GM18508 (cell line): ENCODE measurements at regions not wholly inside any gene's neighbourhood (a gene's known extent, or its start where the extent isn't known, plus 50 kb on each side); places are given as distances from the start of the nearest gene placed in this dataset.
"Not testable (repeated sequence)": the region's sequence is repeated elsewhere in the genome, so short reads cannot be mapped to it uniquely, and the experiment has no call there.

Source experiments
- ATAC-seq: cut with Tn5 transposase; IDR thresholded peaks from one replicate; pipeline ENCODE4 v1.9.1; 2021; ENCODE audit warnings: moderate number of reproducible peaks; ENCODE audit not compliant: insufficient read depth, unreplicated experiment

DNA sequence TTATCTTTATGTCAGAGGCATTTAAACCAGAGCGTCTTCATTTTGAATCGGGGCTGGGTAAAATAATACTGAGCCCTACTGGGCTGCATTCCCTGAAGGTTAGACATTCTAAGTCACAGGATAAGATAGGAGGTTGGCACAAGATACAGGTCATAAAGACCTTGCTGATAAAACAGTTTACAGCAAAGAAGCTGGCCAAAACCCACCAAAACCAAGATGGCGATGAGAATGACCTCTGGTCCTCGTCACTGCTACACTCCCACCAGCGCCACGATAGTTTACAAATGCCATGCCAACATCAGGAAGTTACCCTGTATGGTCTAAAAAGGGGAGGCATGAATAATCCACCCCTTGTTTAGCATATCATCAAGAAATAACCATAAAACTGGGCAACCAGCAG lies 110.5 kb upstream of the ZFP64 start:
- ATAC-seq, result not testable (repeated sequence)

GRCh38 chr20:52295556-52295955 lies 104.0 kb upstream of the ZFP64 start:
- ATAC-seq, result no peak

DNA sequence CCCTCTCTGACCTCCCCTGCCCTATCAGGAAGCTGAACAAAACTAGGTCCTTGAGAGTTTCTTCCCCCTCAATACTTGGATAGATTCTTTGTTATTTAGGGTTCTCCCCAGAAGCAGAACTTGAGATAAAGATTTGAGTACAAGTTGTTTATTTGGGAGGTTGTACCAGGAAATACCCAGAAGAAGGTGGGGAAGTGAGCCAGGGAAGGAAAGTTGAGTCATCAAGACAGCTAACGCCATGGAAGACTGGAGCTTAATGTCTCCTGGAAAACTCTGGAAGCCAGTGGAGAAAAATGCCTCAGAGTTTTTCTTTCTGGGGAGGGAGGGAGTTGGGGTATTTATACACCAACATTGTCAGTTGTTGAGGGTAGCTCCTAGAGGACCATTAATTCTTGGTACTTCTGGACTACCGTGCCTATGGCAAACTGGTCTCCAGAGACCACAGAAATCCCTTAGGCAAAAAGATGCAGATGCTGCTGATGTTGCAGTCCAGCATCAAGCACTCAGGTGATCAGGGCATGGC lies 102.6 kb upstream of the ZFP64 start:
- no peak for ATAC-seq

DNA sequence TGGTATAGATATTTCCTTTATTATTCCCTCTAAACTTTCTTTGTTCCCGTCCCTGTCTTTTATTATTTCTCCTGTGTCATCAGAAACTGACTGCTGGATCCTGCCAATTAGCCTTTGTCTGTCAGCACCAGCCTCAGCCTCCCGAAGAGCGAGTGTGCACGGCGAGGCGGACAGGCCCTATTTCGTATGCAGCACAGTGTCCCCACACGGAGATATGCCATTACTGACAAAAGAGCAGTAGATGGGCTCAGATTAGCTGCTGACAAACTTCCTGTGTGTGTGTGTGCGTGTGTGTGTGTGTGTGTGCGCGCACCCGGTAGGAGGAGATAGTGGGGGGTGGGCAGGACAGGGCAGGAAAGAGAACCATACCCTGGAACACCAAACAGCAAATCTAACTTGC lies 99.5 kb upstream of the ZFP64 start:
- ATAC-seq, result no peak

GRCh38 chr20:52290569-52290968 lies 99.0 kb upstream of the ZFP64 start:
- ATAC-seq, result no peak

DNA sequence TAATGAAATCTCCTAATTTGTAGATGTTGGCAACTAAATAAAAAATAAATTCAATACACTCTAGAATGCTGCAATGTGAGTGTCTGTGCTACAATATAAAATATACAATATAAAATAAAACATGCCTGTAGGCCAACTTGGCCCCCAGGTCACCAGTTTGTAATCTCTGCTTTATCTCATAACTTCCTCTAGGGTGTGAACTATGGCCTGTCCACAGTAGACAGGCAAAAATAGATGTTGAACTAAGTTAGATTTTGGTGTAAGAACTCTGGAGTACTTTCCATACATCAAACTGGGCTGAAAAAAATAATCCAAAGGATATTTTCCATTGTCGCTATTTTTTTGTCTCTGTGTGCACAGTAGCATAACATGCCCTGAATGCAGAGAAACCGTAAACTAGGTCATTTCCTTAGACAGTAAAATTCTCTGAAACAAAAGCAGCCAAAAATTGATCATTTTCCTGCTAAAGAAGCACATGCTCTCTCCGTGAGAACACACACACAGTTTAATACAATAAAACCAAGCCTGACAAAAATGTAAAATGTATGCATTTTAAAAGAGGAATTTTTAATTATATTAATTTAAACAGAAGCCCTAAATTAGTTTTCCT lies 98.5 kb upstream of the ZFP64 start:
- ATAC-seq, result no peak

DNA sequence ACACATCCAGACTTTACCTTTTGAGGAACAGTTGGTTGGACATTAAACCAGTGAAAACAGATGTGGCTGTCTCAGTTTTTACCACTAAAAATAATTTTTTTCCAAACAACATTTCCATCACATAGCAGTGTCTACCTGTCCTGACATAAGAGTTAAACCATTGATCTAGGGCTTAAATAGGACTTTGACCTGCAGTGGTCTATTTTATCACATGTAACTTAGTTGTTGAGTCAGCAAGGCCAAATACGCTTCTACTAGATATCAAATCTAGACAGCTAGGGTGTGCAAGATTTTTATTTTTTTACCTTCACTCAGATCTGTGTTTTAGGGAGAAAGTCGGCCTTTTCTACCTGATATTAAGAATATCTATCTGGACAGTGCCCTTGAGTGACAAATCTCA lies 88.8 kb upstream of the ZFP64 start:
- ATAC-seq, result no peak

GRCh38 chr20:52279706-52280105 lies 88.1 kb upstream of the ZFP64 start:
- no peak for ATAC-seq

GRCh38 chr20:52275181-52275691 lies 83.7 kb upstream of the ZFP64 start:
- no peak for ATAC-seq

DNA sequence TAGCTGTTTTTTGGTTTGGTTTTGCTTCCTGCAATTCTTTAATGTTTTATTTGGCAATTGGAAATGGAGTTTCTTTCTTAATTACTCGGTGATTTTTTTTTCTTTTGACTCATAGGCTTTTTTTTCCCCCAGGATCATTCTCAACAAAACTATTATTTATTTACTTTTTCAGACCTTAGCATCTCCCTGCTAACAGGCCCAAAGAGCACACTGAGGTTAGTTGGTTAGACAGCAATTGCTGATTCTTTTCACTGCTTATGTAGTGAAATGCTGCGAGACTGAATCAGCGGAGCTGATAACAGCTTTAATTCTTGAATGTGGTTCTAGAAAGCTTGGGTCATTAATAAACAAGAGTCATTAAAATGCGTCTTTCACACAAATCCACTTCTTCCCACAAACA lies 79.1 kb upstream of the ZFP64 start:
- no peak for ATAC-seq

- no peak for ATAC-seq
These were observed 78.5 kb upstream of the ZFP64 start for GRCh38 chr20:52270001-52270606.

DNA sequence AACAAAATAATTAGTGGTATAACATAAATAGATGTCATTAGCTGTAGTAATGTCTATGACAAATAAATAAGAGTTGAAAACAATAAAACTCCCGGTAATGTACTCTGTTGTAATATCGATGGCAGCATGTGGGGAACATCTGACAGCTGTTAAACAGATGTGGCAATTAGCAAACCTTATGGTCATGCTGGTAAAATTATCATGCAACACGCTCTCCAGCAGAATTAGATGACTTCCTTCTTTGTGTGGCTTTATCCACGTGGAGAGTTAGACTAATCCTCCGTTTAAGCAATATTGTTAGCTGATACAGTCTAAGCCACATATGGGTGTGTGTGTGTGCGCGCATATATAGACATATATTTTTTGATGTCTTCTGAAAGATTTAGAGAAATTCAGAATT lies 77.7 kb upstream of the ZFP64 start:
- no peak for ATAC-seq

- ATAC-seq, result no peak
These were observed 76.7 kb upstream of the ZFP64 start for GRCh38 chr20:52268184-52268749.

DNA sequence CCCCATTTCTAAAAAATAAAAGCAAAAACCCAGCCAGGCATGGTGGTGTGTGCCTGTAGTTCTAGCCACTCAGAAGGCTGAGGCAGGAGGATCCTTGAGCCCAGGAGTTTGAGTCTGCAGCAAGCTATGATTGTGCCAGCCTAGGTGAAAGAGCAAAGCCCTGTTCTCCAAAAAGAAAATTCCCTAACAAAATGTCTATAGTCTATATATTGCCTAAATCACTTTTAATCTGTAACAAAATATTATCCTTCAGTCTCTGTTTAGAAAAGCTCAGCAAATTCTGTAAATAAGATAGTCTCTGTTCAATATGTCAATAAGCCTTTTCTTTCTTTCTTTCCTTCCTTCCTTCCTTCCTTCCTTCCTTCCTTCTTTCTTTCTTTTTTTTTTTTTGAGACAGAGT lies 75.8 kb upstream of the ZFP64 start:
- ATAC-seq, result no peak

GRCh38 chr20:52263757-52264156 lies 72.2 kb upstream of the ZFP64 start:
- ATAC-seq, result no peak

DNA sequence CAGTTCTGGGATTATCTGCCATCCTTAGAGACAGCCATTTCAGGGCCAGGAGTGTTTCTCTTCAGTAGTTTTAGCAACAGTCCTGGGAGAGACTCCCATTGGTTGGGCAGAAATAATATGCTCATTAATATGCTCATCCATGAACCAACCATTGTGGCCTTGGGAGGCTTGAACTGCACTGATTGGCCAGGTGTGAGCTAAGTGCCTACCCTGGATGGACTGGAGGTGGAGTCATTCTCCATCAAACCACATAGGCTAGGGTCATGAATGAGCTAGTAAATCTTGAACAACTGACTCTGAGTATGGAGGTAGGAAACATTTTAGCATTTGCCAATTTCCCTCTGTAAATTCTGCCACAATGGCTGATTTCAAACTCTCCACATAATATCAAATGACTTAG lies 70.2 kb upstream of the ZFP64 start:
- ATAC-seq, result no peak

GRCh38 chr20:52259295-52259694 lies 67.7 kb upstream of the ZFP64 start:
- ATAC-seq, result no peak

DNA sequence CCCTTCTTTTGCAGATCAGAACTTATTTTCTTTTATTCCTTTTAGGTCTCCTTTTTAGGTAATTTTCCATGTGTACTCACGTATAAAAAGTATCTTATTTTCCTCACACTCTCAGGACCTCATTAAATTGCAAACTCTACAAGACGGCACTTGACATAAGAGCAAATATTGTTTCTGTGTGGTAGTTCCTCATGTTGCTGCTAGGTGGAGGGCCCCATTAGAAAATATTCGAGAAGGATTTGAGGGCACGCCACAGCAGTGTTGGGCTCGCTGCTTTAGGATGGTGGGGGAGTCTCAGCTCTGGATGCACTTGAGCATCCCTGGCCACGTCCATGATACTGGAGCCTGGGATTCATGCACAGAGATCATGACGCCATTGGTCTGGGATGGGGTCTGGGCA lies 64.9 kb upstream of the ZFP64 start:
- ATAC-seq, result no peak

DNA sequence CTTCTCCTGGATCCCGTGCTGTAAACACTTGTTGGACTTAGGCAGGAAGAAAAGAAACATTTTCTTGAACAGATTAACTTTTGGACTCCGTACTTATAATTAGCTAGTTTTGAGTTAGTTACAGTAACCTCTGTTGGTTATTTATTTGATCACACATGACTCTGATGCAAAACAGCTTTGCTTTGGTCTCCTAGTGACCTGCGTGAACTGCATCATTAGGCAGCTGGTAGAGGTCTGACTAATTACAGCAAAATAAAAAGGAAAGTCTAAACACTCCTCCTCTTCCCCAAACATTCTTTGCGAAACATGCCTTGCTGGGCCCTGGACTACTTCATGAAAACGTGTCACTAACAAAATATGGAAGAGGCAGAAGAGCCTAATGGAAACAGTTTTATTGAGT lies 61.1 kb upstream of the ZFP64 start:
- ATAC-seq, result no peak

DNA sequence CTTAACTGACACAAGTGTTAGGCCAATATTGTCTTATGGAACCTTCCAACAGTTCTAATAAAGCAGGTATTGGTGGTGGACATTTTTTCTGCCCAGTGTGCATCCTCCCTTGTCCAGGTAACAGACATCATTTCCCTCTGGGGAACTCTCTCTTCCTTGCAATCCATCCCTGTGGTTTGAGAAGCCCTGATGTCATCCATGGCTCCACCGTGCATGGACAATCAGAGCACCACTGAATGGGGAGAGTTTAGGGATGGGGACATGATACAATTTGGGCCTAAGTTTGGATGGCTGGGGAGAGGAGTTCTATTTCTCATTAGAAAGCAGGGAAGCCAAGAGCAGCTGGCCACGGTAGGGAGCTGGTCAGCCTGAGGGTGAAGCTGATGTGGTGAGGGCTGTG lies 60.2 kb upstream of the ZFP64 start:
- no peak for ATAC-seq

DNA sequence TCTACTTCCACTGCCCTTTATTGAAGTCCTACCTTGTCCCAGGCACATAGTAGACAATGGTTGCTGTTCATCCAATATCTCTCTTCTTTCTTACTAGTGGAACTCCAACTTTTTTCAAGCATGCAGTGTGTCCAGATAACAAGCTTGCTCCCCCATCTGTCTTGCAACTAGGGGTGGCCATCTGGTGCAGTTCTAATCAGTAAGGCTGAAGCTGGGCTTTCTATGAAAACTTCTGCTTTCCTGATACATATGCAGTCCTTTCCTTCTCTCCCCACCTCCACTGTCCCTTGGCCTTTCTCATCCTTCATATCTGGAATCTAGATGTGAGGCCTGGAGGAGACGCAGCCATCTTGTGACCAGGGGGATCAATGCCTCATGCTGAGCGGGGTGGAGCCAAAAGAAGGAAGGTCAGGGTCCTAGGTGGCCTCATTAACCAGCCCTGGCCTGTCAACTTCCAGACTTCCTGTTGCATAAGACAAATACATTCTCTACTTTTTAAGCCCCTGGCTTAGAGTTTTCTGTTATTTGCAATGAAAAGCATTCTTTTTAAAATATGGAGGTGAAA lies 59.6 kb upstream of the ZFP64 start:
- no peak for ATAC-seq
